ENCODE measurements at regions not wholly inside any gene's neighbourhood (a gene's known extent, or its start where the extent isn't known, plus 50 kb on each side); places are given as distances from the start of the nearest gene placed in this dataset.

DNA sequence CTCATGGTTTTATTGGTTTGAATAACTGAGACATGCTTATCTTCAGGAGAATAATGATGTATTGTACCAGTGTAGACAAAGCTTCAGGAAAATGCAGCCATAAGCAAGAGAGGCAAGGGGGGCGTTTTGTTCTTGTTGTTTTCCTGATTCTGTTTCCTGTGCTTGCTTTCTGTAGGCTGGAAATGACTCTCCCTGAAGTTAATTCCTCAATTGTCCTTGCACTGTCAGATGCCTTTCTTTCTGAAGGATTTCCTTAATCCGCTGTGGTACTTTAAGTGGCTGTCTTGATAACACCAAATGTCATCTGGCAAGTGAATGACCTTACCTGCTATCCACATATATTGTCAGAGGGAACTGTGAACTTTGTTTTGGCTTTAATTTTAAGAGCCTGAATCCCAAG is 220.0 kb downstream of the NEDD1 start:
- ChIA-PET POLR2A (no interaction called here), CTCF (no interaction called here)

DNA sequence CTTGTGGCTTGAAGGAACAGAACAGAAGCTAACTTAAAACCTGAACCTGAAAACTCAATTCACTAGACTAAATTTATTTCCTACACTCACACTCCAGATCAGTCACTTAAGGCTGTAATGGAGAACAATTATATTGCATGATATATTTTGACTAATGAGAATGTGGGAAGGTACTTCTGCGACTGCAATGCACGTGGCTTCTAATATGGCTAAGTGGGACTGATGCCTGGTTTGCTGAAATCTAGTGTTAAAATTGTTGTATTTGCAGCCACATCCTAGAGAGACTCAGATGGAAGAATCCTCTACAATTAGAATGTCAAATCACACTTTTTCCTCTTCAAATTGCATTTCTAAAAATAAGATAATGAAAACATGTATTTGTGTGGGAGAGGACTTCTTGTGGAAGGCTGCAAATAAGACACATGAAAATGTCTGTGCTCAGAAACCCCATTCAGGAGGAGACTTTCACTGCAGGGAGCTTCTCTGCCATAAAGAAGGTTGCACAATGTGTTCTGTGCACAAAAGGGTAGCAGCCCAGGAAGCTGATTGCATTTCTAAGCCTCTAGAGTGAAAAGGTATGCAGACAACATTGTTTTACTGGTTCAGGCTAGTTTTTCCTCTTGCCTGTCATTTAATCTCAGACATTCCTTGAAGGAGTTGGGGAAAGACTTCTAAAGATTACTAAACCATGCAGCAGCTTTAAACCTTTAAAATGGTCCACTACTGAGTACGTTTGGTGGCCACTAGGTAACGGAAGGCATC is 224.3 kb downstream of the NEDD1 start:
- ATAC-seq: peak; percentile 92
- CTCF ChIA-PET: interaction anchor here (0.7 to 1.8 kb wide), 6 partner anchors 12 to 698 kb away, joined by 3 to 12 read pairs (median 4); no protein-coding TSS in a partner anchor
- TF ChIP-seq, protein P1, sequence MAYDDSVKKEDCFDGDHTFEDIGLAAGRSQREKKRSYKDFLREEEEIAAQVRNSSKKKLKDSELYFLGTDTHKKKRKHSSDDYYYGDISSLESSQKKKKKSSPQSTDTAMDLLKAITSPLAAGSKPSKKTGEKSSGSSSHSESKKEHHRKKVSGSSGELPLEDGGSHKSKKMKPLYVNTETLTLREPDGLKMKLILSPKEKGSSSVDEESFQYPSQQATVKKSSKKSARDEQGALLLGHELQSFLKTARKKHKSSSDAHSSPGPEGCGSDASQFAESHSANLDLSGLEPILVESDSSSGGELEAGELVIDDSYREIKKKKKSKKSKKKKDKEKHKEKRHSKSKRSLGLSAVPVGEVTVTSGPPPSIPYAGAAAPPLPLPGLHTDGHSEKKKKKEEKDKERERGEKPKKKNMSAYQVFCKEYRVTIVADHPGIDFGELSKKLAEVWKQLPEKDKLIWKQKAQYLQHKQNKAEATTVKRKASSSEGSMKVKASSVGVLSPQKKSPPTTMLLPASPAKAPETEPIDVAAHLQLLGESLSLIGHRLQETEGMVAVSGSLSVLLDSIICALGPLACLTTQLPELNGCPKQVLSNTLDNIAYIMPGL (CRISPR knock-in tag; IDR thresholded peaks at IDR 0.05): no peak
- TF ChIP-seq TEAD1 (CRISPR knock-in tag; IDR thresholded peaks at IDR 0.05): peak; percentile 89; the same call in 1 of the 2 replicates
- TF ChIP-seq ZNF423 (CRISPR knock-in tag; IDR thresholded peaks at IDR 0.05): 0 out of 2 replicates have a peak, but pooled peaks have one; percentile 44
- TF ChIP-seq HMGA2 (CRISPR knock-in tag; IDR thresholded peaks at IDR 0.05): 0 out of 2 replicates have a peak, but pooled peaks have one; percentile 19
- TF ChIP-seq, protein P2, sequence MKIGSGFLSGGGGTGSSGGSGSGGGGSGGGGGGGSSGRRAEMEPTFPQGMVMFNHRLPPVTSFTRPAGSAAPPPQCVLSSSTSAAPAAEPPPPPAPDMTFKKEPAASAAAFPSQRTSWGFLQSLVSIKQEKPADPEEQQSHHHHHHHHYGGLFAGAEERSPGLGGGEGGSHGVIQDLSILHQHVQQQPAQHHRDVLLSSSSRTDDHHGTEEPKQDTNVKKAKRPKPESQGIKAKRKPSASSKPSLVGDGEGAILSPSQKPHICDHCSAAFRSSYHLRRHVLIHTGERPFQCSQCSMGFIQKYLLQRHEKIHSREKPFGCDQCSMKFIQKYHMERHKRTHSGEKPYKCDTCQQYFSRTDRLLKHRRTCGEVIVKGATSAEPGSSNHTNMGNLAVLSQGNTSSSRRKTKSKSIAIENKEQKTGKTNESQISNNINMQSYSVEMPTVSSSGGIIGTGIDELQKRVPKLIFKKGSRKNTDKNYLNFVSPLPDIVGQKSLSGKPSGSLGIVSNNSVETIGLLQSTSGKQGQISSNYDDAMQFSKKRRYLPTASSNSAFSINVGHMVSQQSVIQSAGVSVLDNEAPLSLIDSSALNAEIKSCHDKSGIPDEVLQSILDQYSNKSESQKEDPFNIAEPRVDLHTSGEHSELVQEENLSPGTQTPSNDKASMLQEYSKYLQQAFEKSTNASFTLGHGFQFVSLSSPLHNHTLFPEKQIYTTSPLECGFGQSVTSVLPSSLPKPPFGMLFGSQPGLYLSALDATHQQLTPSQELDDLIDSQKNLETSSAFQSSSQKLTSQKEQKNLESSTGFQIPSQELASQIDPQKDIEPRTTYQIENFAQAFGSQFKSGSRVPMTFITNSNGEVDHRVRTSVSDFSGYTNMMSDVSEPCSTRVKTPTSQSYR (CRISPR knock-in tag; IDR thresholded peaks at IDR 0.05): no peak
- TF ChIP-seq ZNF532 (CRISPR knock-in tag; IDR thresholded peaks at IDR 0.05; ENCODE audit: borderline replicate concordance): no peak
- TF ChIP-seq, protein P3, sequence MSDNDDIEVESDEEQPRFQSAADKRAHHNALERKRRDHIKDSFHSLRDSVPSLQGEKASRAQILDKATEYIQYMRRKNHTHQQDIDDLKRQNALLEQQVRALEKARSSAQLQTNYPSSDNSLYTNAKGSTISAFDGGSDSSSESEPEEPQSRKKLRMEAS (CRISPR knock-in tag; IDR thresholded peaks at IDR 0.05): peak; percentile 47
- Mint-ChIP-seq H3K4me3 (peak overlapping the region; percentile 49), H3K36me3 (peaks cover 34% of the 10 kb centered on the region), H3K27me3 (ENCODE audit: low read depth) (peaks cover 12% of the 10 kb centered on the region; the same call in 1 of the 2 replicates), H3K27ac (peak overlapping the region; percentile 97), H3K9me3 (peaks cover 48% of the 10 kb centered on the region), H3K4me1 (peaks cover 61% of the 10 kb centered on the region)
- DNase-seq (ENCODE audit: low spot score): peak; percentile 41
- POLR2A ChIA-PET: interaction anchor here (0.5 kb wide), 1 partner anchor 12 kb away, joined by 4 read pairs; no protein-coding TSS in a partner anchor

More for the DNA sequence above, 220.0 kb downstream of the NEDD1 start:
- Mint-ChIP-seq H3K9me3 (peaks cover 36% of the 10 kb centered on the region), H3K27ac (peak overlapping the region; percentile 48; the same call in 1 of the 2 replicates), H3K27me3 (ENCODE audit: low read depth) (peaks cover 12% of the 10 kb centered on the region; the same call in 1 of the 2 replicates), H3K4me1 (peaks cover 41% of the 10 kb centered on the region), H3K4me3 (no peak overlapping the region), H3K36me3 (peaks cover 30% of the 10 kb centered on the region)
- ATAC-seq (no peak), DNase-seq (ENCODE audit: low spot score) (no peak)
- TF ChIP-seq ETV6 (CRISPR knock-in tag; IDR thresholded peaks at IDR 0.05) (peak; percentile 83), ZNF671 (CRISPR knock-in tag; IDR thresholded peaks at IDR 0.05) (no peak), EMX1 (CRISPR knock-in tag; IDR thresholded peaks at IDR 0.05) (no peak)

- H3K4me3 Mint-ChIP-seq: peak overlapping the region; percentile 41
- DNase-seq (ENCODE audit: low spot score): no peak
- H3K27me3 Mint-ChIP-seq (ENCODE audit: low read depth): peaks cover 12% of the 10 kb centered on the region; the same call in 1 of the 2 replicates
- peaks cover 48% of the 10 kb centered on the region for H3K9me3 Mint-ChIP-seq
- POLR2A ChIA-PET: interaction anchor here (0.5 kb wide), 1 partner anchor 11 kb away, joined by 4 read pairs; no protein-coding TSS in a partner anchor
- H3K4me1 Mint-ChIP-seq: peaks cover 59% of the 10 kb centered on the region
- peak overlapping the region; percentile 96; the same call in 1 of the 2 replicates for H3K27ac Mint-ChIP-seq
- no peak for ATAC-seq
- CTCF ChIA-PET: interaction anchor here (0.7 to 1.8 kb wide), 3 partner anchors 16 to 697 kb away, joined by 4 to 12 read pairs (median 6); no protein-coding TSS in a partner anchor
- TF ChIP-seq ZNF219 (CRISPR knock-in tag; IDR thresholded peaks at IDR 0.05; ENCODE audit: borderline replicate concordance): no peak
- no peak for TF ChIP-seq ATF1 (CRISPR knock-in tag; IDR thresholded peaks at IDR 0.05)
- TF ChIP-seq NFE2L1 (CRISPR knock-in tag; IDR thresholded peaks at IDR 0.05): no peak
- no peak for TF ChIP-seq MYBL2 (CRISPR knock-in tag; IDR thresholded peaks at IDR 0.05)
- H3K36me3 Mint-ChIP-seq: peaks cover 34% of the 10 kb centered on the region
Observed at GRCh38 chr12:97132270-97132669, 225.2 kb downstream of the NEDD1 start.

Measured in WTC11 (cell line).